NCI-H2081 treated with DMSO at 0.1 percent for 48 hours (cell line): ENCODE measurements at regions not wholly inside any gene's neighbourhood (a gene's known extent, or its start where the extent isn't known, plus 50 kb on each side); places are given as distances from the start of the nearest gene placed in this dataset.
A peak's percentile ranks its signal among the peaks of the same experiment; 100 is the strongest.

Source experiments
- DNase-seq: peaks from one replicate; lab custom pipeline; 2025; lab: John Stamatoyannopoulos, UW

GRCh38 chr2:239489481-239489880 lies 88.7 kb upstream of the HDAC4 start:
- no peak for DNase-seq

- DNase-seq, result no peak
Measured at GRCh38 chr2:239488125-239488524, 87.3 kb upstream of the HDAC4 start.

- no peak for DNase-seq
Measured at GRCh38 chr2:239487272-239487671, 86.5 kb upstream of the HDAC4 start.

- DNase-seq, result no peak
Measured at GRCh38 chr2:239485622-239486021, 84.8 kb upstream of the HDAC4 start.

GRCh38 chr2:239484571-239485355 lies 83.9 kb upstream of the HDAC4 start:
- no peak for DNase-seq

GRCh38 chr2:239482778-239483712 lies 82.2 kb upstream of the HDAC4 start:
- no peak for DNase-seq

- DNase-seq, result no peak
Measured at GRCh38 chr2:239479471-239479870, 78.7 kb upstream of the HDAC4 start.

- DNase-seq, result no peak
Measured at GRCh38 chr2:239477591-239477990, 76.8 kb upstream of the HDAC4 start.

- DNase-seq, result no peak
Measured at GRCh38 chr2:239476757-239477585, 76.2 kb upstream of the HDAC4 start.

GRCh38 chr2:239476029-239476756 lies 75.4 kb upstream of the HDAC4 start:
- DNase-seq, result no peak

- no peak for DNase-seq
Measured at GRCh38 chr2:239475161-239476028, 74.6 kb upstream of the HDAC4 start.

GRCh38 chr2:239473211-239473805 lies 72.5 kb upstream of the HDAC4 start:
- DNase-seq, result no peak

- peak; percentile 76 for DNase-seq
Measured at GRCh38 chr2:239472235-239472775, 71.5 kb upstream of the HDAC4 start.

GRCh38 chr2:239471011-239471792 lies 70.4 kb upstream of the HDAC4 start:
- DNase-seq, result no peak

GRCh38 chr2:239470151-239470900 lies 69.5 kb upstream of the HDAC4 start:
- no peak for DNase-seq

GRCh38 chr2:239469106-239469960 lies 68.5 kb upstream of the HDAC4 start:
- DNase-seq, result no peak

GRCh38 chr2:239468491-239469105 lies 67.8 kb upstream of the HDAC4 start:
- DNase-seq, result no peak
